Cardiac fibroblast (primary cell): ENCODE measurements at regions not wholly inside any gene's neighbourhood (a gene's known extent, or its start where the extent isn't known, plus 50 kb on each side); places are given as distances from the start of the nearest gene placed in this dataset.

Experiments
- DNase-seq, 2 donors: peaks; one replicate each; pipeline versions ENCODE4 v3.0.0 to v3.0.0-alpha.2; 2010; ENCODE audit warnings: low read depth in 2 of 2
- H3K4me3 ChIP-seq, 2 donors: replicated peaks in 1 of 2; 1 replicate in 1 of 2; 2 replicates in 1 of 2; pipeline ENCODE4 v1.5.1; 2011; ENCODE audit warnings: low read depth in 2 of 2, low read length in 2 of 2, mild to moderate bottlenecking in 2 of 2, moderate library complexity in 1 of 2
- CTCF ChIP-seq: IDR thresholded peaks from one replicate; pipeline ENCODE4 v1.5.1; 2011; ENCODE audit warnings: low read depth, mild to moderate bottlenecking, low read length, inconsistent platforms

- no peak overlapping the region for H3K4me3 ChIP-seq
- no peak for TF ChIP-seq CTCF
These were observed 82.7 kb upstream of the MBNL1 start for GRCh38 chr3:152185891-152186630.

GRCh38 chr3:152190636-152191183 lies 78.0 kb upstream of the MBNL1 start:
- no peak for TF ChIP-seq CTCF
- no peak for DNase-seq
- no peak overlapping the region for H3K4me3 ChIP-seq

More at GRCh38 chr3:152185891-152186630, 82.7 kb upstream of the MBNL1 start:
- no peak for DNase-seq

- H3K4me3 ChIP-seq = no peak overlapping the region
- no peak for TF ChIP-seq CTCF
- DNase-seq = no peak
These were observed 76.7 kb upstream of the MBNL1 start for GRCh38 chr3:152192050-152192449.

GRCh38 chr3:152192936-152193672 lies 75.6 kb upstream of the MBNL1 start:
- no peak overlapping the region for H3K4me3 ChIP-seq
- DNase-seq = no peak
- no peak for TF ChIP-seq CTCF

GRCh38 chr3:152193673-152194267 lies 75.0 kb upstream of the MBNL1 start:
- H3K4me3 ChIP-seq = no peak overlapping the region
- no peak for TF ChIP-seq CTCF
- no peak for DNase-seq

- no peak for DNase-seq
- TF ChIP-seq CTCF = no peak
These were observed 73.5 kb upstream of the MBNL1 start for GRCh38 chr3:152195206-152195605.

More at GRCh38 chr3:152195206-152195605, 73.5 kb upstream of the MBNL1 start:
- no peak overlapping the region for H3K4me3 ChIP-seq
